ENCODE measurements at regions not wholly inside any gene's neighbourhood (a gene's known extent, or its start where the extent isn't known, plus 50 kb on each side); places are given as distances from the start of the nearest gene placed in this dataset.

DNA sequence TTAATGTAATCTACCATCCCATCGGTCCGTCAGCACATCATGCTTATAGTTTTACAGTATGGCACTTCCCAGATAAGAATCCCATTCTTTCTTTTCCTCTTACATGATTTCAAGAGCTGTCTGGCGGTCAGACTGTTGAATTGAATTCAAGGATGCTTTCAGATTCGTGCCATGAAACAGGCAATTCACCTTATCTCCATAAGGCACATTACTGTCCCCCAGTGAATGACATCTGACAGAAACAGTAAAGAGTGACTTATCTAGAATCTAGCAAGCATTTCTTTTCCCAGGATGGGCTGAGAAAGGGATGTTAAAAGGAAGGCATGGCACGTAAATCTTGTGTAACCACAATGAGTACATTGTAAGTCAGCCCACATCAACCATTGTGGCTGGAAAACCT lies 61.1 kb upstream of the SEM1 start:
- no peaks in the 10 kb centered on the region for H3K9me3 ChIP-seq (ENCODE audit: control insufficient read depth in 1 of 2, insufficient read depth in 1 of 2, low read depth in 1 of 2, low read length in 2 of 2)
- no peak overlapping the region for H3K27ac ChIP-seq (ENCODE audit: low read depth, low read length)
- no peak overlapping the region for H3K9ac ChIP-seq (ENCODE audit: low read length)
- H3K9me2 ChIP-seq (ENCODE audit: insufficient read depth), result no peaks in the 10 kb centered on the region
- H4K20me1 ChIP-seq (ENCODE audit: insufficient read depth), result no peaks in the 10 kb centered on the region
- ATAC-seq (no peak), DNase-seq (ENCODE audit: low read depth, low spot score) (no peak)
- no peak overlapping the region for H2AFZ ChIP-seq (ENCODE audit: low read depth, low read length, poor library complexity, severe bottlenecking)
- intact Hi-C loops (cut with micrococcal nuclease), result no loop called here
- no peaks in the 10 kb centered on the region for H3K4me1 ChIP-seq (ENCODE audit: control insufficient read depth in 1 of 2, insufficient read depth in 2 of 2, low read length in 2 of 2)
- ChIA-PET RAD21 (ENCODE audit: low non-redundant PET in 1 of 2, low total read pairs in 2 of 2, uncharacterized antibody in 2 of 2, unreplicated experiment in 2 of 2) (no interaction called here), CTCF (no interaction called here), POLR2A (no interaction called here)
- peaks cover 43% of the 10 kb centered on the region for H3K27me3 ChIP-seq (ENCODE audit: insufficient read depth, low read length)
- no peak overlapping the region for H3K4me3 ChIP-seq (replicated peaks in 1 of 2; ENCODE audit: low read depth in 1 of 2, low read length in 2 of 2)
- TF ChIP-seq, protein P1, sequence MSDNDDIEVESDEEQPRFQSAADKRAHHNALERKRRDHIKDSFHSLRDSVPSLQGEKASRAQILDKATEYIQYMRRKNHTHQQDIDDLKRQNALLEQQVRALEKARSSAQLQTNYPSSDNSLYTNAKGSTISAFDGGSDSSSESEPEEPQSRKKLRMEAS (IDR thresholded peaks at IDR 0.05), result no peak
- TF ChIP-seq, protein P2, sequence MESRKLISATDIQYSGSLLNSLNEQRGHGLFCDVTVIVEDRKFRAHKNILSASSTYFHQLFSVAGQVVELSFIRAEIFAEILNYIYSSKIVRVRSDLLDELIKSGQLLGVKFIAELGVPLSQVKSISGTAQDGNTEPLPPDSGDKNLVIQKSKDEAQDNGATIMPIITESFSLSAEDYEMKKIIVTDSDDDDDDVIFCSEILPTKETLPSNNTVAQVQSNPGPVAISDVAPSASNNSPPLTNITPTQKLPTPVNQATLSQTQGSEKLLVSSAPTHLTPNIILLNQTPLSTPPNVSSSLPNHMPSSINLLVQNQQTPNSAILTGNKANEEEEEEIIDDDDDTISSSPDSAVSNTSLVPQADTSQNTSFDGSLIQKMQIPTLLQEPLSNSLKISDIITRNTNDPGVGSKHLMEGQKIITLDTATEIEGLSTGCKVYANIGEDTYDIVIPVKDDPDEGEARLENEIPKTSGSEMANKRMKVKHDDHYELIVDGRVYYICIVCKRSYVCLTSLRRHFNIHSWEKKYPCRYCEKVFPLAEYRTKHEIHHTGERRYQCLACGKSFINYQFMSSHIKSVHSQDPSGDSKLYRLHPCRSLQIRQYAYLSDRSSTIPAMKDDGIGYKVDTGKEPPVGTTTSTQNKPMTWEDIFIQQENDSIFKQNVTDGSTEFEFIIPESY (IDR thresholded peaks at IDR 0.05; ENCODE audit: extremely low read depth, insufficient replicate concordance, low read length), result no peak
- TF ChIP-seq FOSL1 (IDR thresholded peaks at IDR 0.05; ENCODE audit: low read depth) (no peak), TCF7L2 (IDR thresholded peaks at IDR 0.05; ENCODE audit: borderline replicate concordance, extremely low read depth, insufficient read depth, insufficient read length) (no peak), POLR2A (IDR thresholded peaks at IDR 0.05; ENCODE audit: borderline replicate concordance, extremely low read depth, insufficient read depth, insufficient read length) (no peak), ZNF274 (IDR thresholded peaks at IDR 0.05; ENCODE audit: low read depth, low read length) (no peak), YY1 (IDR thresholded peaks at IDR 0.05; ENCODE audit: extremely low read depth, insufficient replicate concordance, low read depth, low read length) (no peak), EGR1 (IDR thresholded peaks at IDR 0.05; ENCODE audit: low read depth) (no peak), ZFX (IDR thresholded peaks at IDR 0.05) (no peak), CEBPB (IDR thresholded peaks at IDR 0.05; ENCODE audit: low read depth) (no peak), RAD21 (IDR thresholded peaks at IDR 0.05; ENCODE audit: low read depth) (no peak), SIN3A (IDR thresholded peaks at IDR 0.05; ENCODE audit: low read depth) (no peak)
- TF ChIP-seq, protein P3, sequence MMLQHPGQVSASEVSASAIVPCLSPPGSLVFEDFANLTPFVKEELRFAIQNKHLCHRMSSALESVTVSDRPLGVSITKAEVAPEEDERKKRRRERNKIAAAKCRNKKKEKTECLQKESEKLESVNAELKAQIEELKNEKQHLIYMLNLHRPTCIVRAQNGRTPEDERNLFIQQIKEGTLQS (IDR thresholded peaks at IDR 0.05), result no peak
- TF ChIP-seq, protein P4, sequence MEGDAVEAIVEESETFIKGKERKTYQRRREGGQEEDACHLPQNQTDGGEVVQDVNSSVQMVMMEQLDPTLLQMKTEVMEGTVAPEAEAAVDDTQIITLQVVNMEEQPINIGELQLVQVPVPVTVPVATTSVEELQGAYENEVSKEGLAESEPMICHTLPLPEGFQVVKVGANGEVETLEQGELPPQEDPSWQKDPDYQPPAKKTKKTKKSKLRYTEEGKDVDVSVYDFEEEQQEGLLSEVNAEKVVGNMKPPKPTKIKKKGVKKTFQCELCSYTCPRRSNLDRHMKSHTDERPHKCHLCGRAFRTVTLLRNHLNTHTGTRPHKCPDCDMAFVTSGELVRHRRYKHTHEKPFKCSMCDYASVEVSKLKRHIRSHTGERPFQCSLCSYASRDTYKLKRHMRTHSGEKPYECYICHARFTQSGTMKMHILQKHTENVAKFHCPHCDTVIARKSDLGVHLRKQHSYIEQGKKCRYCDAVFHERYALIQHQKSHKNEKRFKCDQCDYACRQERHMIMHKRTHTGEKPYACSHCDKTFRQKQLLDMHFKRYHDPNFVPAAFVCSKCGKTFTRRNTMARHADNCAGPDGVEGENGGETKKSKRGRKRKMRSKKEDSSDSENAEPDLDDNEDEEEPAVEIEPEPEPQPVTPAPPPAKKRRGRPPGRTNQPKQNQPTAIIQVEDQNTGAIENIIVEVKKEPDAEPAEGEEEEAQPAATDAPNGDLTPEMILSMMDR (IDR thresholded peaks at IDR 0.05 in 2 of 3, conservative IDR thresholded peaks at IDR 0.05 in 1 of 3; ENCODE audit: borderline replicate concordance in 1 of 3, insufficient read depth in 1 of 3, low read depth in 2 of 3, low read length in 2 of 3), result no peak
- no peak overlapping the region for H3K4me2 ChIP-seq (ENCODE audit: low read length)
- H3K79me2 ChIP-seq (ENCODE audit: insufficient read depth, low read length), result no peaks in the 10 kb centered on the region
- H3K36me3 ChIP-seq (ENCODE audit: control insufficient read depth in 1 of 2, insufficient read depth in 2 of 2, low read length in 2 of 2), result no peaks in the 10 kb centered on the region
- BruUV-seq (replicated peaks), result no TSS peak
